ENCODE measurements at regions not wholly inside any gene's neighbourhood (a gene's known extent, or its start where the extent isn't known, plus 50 kb on each side); places are given as distances from the start of the nearest gene placed in this dataset.

GRCh38 chr2:6401301-6401700, 464.4 kb downstream of the CMPK2 start:
- no peak for DNase-seq (ENCODE audit: low spot score)
- in situ Hi-C loops (cut with HindIII; ENCODE audit: low sequenced_read_pairs), result no loop called here

DNA sequence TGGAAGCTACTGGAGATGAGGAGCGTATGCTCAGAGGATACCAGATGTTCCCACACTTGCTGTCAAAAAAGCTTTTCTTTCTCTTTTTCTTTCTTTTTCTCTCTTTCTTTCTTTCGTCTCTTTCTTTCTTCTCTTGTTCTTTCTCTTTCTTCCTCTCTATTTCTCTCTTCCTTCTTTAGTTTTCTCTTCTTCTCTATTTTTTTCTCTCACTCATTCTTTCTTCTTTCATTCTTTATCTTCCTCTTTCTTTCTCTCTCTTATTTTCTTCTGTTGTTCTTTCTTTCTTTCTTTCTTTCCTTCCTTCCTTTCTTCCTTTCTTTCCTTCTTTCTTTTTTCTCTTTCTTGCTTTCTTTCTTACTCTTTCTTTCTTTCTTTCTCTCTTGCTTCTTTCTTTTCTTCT, 457.6 kb downstream of the CMPK2 start:
- no peak for DNase-seq (ENCODE audit: low spot score)
- in situ Hi-C loops (cut with HindIII; ENCODE audit: low sequenced_read_pairs), result no loop called here

DNA sequence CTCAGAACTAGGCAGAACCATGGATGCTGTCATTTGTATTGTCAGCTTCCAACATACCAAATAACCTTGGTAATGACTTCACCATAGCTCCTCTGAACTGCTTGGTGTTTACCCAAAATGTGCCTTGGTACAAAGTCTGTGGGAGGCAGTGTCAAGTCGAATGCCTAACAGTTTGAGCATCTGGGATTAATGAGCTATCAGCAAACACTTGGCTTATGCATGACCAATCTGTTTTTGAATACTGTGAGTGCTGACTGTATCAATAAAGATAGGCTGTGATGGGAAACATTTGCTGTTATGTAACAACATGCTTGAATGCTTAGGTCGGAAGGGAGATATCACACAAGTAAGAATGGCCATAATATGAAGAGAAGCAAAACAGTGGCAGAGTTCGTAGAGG, 455.4 kb downstream of the CMPK2 start:
- no peak for DNase-seq (ENCODE audit: low spot score)
- in situ Hi-C loops (cut with HindIII; ENCODE audit: low sequenced_read_pairs), result no loop called here

GRCh38 chr2:6412533-6413091, 453.1 kb downstream of the CMPK2 start:
- no peak for DNase-seq (ENCODE audit: low spot score)
- in situ Hi-C loops (cut with HindIII; ENCODE audit: low sequenced_read_pairs), result no loop called here

DNA sequence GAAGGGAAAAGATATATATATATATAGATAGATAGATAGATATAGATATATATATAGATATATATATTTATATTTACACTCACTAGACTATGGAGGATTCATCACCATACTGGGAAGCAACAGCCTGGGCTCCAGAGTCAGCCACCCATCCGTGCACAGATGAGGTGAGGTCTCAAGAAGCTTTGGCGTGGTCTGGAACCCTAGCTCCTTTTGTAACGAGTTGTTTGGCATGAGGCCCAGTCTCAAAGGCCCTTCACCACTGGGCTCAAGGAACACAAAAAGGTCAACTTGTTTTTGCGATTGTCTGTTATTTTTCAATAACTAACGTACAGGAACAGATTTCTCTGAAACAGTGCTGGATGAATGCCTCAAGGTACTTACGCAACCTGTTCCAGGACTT, 448.7 kb downstream of the CMPK2 start:
- DNase-seq (ENCODE audit: low spot score), result no peak
- in situ Hi-C loops (cut with HindIII; ENCODE audit: low sequenced_read_pairs), result no loop called here

DNA sequence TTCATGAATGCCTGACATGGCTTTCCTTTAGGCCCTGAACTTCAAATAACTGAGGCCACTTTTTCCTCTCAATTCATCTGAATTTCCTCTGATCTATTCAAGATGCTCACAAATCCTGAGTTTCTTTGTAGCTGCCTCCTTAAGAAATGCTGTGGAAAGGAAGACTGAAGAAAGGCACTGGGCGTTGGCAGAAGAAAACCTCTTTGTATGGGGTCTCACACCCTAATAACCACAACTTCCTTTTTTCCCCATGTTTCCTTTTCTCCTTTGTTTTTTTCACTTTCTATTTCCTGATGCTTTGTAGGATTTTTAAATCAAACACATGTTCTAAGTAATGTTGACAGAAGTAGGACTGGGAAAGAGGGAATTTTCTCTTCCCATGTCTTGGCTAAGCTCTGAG, 447.4 kb downstream of the CMPK2 start:
- no peak for DNase-seq (ENCODE audit: low spot score)
- in situ Hi-C loops (cut with HindIII; ENCODE audit: low sequenced_read_pairs), result no loop called here

GRCh38 chr2:6421138-6421730, 444.5 kb downstream of the CMPK2 start:
- in situ Hi-C loops (cut with HindIII; ENCODE audit: low sequenced_read_pairs), result no loop called here
- no peak for DNase-seq (ENCODE audit: low spot score)

DNA sequence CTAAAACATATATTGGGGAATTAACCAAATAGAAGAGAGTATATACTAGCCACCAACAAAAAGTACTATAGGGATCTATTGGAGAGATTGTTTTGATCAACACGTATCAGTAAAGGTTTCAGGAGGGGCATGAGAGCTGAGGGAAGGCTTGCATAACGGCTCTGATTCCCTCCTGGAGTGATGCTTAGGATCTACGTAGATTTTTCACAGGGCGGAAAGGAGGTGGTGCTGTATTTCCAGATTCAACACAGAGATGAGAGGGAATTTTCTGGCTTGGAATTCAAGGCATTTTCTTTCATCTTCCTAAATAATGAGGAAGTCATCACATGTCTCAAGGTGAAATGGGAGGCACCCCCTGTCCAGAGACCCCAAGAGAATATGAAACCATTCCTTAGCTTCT, 443.8 kb downstream of the CMPK2 start:
- in situ Hi-C loops (cut with HindIII; ENCODE audit: low sequenced_read_pairs), result no loop called here
- DNase-seq (ENCODE audit: low spot score), result no peak

GRCh38 chr2:6423157-6423556, 442.6 kb downstream of the CMPK2 start:
- in situ Hi-C loops (cut with HindIII; ENCODE audit: low sequenced_read_pairs), result no loop called here
- DNase-seq (ENCODE audit: low spot score), result no peak

DNA sequence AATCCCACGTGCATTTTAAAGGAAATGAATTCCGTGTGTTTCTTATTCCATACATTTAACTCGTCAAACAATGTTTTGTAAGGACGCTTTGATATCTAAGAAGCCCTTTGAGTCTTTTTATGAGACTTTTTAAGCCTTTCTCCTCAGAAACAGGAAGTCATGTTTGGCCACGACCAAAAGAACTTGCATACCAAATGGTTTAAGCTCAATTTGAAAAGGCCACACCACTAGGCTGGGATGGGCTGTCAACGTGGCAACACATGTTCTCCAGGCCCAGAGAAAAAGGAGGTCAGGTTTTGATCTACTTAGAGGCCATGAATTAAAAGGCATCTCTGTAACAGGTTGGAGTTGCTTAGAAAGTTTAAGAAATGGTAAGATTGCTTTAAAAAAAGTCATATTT, 441.8 kb downstream of the CMPK2 start:
- no peak for DNase-seq (ENCODE audit: low spot score)
- in situ Hi-C loops (cut with HindIII; ENCODE audit: low sequenced_read_pairs), result no loop called here

- in situ Hi-C loops (cut with HindIII; ENCODE audit: low sequenced_read_pairs), result no loop called here
- DNase-seq (ENCODE audit: low spot score), result no peak
These were observed 440.7 kb downstream of the CMPK2 start for GRCh38 chr2:6425032-6425431.

GRCh38 chr2:6429210-6429986, 436.3 kb downstream of the CMPK2 start:
- in situ Hi-C loops (cut with HindIII; ENCODE audit: low sequenced_read_pairs), result no loop called here
- no peak for DNase-seq (ENCODE audit: low spot score)

DNA sequence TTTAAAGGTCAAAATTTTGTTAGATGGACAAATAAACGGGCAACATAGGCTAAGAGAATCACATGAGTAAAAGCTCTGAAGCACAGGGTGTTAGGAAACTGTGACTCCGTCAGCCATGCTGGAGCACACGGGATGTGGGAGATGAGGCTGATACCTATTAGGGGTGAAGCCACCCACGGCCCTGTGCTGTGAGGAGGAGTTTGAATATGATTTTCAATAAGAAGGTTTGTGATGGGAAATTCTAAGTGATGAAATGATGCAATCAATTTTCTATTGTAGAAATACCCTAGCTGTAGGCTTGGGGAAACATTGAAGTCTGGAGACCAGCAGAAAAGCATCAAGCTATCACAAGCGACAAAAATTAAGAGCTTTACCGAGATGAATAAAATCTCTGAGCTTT, 431.3 kb downstream of the CMPK2 start:
- DNase-seq (ENCODE audit: low spot score), result no peak

GRCh38 chr2:6441800-6442199, 423.9 kb downstream of the CMPK2 start:
- in situ Hi-C loops (cut with HindIII; ENCODE audit: low sequenced_read_pairs), result no loop called here
- no peak for DNase-seq (ENCODE audit: low spot score)

More for the DNA sequence above, 431.3 kb downstream of the CMPK2 start:
- in situ Hi-C loops (cut with HindIII; ENCODE audit: low sequenced_read_pairs), result no loop called here

DNA sequence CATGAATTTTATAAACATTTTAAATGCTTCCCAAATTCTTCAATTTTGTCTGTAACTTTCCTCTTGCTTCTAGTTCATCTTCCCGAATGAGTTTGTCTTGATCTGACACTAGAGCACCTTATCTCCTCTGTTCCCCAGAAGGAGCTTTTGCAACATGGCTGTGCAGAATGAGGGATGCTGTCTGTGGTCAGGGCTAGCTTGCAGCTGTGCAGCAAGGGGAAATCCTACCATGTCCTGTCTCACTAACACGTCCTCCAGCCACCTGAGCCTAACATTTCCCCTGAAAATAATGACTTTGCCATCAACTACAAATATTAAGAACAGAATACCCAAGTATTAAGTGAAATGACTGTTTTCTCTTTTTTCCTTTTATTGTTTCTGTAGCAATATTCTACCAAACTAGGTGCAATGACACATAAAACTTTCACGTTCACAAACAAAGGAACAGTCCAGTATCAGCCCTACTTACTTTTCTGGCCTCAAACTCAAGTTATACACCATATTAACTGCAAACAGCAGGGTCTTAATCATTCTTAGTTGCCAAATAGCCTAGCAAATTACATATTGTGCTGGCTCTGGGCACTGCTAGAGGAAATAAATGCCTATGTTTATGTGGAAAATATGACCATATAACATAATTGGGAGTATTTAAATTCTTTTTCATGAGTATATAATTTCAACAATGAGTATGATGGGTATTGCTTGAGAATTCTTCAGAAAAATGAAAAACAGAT, 423.3 kb downstream of the CMPK2 start:
- in situ Hi-C loops (cut with HindIII; ENCODE audit: low sequenced_read_pairs), result no loop called here
- no peak for DNase-seq (ENCODE audit: low spot score)

DNA sequence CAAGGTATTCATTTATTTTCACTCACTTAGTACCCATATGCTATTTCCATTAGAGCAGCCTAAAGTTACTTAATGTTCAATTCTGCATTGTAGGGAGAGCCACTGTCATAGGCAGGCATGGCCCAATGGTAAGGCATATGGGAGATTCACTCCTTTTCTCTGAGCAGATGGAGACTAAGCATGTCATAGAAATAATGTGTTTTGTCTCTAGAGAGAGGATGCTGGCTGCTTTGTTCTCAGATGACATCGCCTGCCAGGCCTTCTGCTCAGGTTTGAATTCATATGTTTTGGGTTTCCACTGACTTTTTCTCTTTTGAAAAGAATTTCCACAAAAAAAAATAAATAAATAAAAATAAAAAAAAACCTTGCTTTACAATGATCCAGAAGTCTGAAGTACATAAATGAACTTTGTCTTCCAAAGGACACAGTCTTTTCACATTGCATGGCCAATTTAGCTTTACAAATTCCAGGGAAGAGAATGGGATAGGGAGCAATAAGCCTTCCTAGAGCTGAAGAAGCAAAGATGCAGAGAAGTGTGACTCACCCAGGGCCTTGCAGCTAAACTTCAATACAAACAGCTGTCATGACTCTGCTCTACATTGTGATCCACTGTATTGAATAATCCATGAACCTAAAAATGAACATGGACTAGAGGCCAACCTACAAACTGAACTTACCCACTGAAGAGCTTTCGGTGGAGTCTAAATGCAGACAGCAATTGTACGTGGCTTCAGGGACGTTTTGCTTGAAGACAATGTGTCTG, 422.5 kb downstream of the CMPK2 start:
- DNase-seq (ENCODE audit: low spot score), result peak; percentile 1
- in situ Hi-C loops (cut with HindIII; ENCODE audit: low sequenced_read_pairs), result no loop called here

DNA sequence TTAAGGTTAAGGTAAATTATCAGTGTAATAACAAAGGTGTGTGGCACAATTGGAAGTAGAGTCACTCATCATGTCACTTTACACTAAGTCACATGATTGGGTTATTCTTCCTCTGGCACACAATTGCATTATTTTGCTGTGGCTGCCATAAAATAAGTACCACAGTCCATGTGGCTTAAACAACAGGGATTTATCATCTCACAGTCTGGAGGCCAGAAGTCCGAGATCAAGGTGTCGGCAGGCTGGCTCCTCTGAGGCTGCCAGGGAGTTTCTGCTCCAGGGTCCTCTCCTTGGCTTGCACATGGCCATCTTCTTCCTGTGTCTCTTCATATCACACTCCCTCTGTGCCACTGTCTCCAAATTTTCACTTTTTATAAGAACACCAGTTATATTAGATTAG, 421.2 kb downstream of the CMPK2 start:
- in situ Hi-C loops (cut with HindIII; ENCODE audit: low sequenced_read_pairs), result no loop called here
- DNase-seq (ENCODE audit: low spot score), result no peak

DNA sequence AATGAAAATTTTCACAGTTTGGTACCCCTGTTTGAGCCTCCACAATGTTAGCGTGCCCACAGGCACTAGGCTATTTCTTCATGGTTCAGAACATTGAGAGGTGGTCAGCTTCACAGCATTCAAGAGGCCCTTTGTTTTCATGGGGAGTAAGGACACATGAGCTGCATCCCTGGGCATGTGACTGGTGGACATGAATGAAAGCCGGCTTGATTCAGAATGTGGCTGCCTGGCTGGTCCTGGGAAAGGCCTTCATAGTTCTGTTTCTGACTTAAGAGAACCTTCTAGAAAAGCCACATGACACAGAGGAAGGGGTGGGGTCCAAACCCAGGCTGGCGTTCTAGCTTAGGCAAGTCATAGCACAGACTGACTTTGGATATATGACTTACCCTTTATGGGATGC, 420.6 kb downstream of the CMPK2 start:
- in situ Hi-C loops (cut with HindIII; ENCODE audit: low sequenced_read_pairs), result no loop called here
- DNase-seq (ENCODE audit: low spot score), result no peak

GRCh38 chr2:6446938-6447608, 418.6 kb downstream of the CMPK2 start:
- DNase-seq (ENCODE audit: low spot score), result no peak
- in situ Hi-C loops (cut with HindIII; ENCODE audit: low sequenced_read_pairs), result no loop called here
